HT-29 (cell line): ENCODE measurements at regions not wholly inside any gene's neighbourhood (a gene's known extent, or its start where the extent isn't known, plus 50 kb on each side); places are given as distances from the start of the nearest gene placed in this dataset.

Source experiments
- DNase-seq: peaks from one replicate; pipeline ENCODE4 v3.0.0-alpha.2; 2015; ENCODE audit warnings: low spot score

DNA sequence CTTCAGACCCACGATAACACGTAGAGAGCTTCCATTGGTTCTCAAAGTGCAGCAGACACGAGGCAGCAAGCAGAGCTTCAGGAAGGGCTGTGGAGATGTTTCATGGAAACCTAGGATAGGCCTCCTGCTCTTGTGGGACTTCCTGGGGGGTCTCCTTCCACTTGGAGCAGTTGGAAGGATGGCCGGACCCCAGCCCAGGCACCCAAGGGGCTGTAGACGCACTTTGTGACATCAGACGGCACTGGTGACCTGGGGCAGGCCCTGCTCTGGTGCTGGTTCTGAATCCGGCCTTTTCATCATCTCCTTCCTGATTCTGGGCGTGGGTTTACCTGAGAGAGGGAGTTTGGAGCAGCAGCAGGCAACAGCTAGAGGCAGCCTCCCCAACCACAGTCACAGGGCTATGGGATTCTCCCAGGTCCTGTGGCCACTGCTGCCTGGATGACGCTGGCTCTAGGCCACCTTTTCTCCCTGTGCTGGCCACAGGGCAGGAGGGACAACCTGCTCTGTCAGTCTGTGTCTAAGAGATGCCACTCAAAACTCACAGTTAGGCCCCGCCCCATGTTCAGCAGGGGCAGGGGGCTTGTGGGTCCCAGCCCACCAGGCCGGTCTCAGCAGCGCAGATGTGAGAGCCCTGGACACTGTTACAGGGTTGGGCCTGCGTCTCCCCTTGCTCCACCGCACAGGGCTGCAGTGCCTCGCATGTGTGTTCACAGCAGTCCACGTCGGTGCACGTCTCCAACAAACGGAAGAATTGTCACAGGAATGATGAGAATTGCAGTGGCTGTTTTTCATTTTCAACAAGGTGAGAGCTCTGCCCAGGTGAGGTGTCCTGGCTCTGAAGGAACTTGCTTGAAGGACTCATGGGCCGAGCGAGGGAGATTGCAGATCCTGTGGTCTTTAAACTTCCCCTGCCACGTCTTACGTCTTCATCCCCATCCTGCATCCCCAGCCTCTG, 569.3 kb downstream of the TCERG1L start:
- DNase-seq, result no peak

GRCh38 chr10:130742941-130743675, 568.4 kb downstream of the TCERG1L start:
- DNase-seq, result no peak

DNA sequence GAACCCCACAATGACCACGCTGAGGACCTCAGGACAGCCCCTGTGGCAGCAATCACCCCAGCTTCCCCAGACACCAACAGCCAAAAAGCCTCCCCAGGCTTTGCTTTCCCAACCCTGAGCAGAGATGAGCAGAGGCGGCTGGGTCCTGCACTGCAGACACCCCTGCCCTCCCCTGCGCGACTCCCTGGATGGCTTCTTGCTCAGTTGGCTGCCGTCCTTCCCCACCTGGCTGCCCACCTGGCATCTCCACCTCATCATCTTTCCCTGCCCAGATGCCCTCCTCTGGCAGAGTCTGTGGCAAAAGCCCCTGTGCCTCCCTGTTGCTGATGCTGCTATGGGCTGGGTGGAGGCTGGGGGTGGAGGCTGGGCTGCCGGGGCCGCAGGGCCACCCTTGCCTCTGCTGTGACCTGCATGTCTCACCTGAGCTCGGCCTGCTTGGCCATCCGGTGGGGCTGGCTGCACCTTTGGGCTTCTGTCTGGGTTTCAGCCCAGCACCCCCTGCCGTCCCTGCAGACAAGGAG, 567.7 kb downstream of the TCERG1L start:
- no peak for DNase-seq

DNA sequence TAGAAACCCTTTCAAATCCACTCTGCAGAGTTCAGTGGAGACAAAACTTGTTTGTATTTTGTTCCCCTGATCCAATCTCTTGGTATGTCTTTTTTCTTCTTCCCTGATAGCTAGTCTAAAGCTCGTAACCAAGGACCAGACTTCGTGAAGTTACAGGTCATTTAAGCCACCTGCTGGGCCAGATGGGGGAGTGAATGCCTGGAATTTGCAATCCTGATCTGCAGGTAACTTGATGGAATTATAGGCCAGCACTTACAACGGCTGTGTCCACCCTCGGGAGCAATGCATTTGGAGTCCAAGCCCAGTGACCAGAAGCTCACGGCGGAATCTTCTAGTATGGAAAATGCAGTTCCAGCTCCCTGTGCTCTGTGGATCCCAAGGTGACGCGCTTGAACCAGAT, 566.9 kb downstream of the TCERG1L start:
- no peak for DNase-seq

GRCh38 chr10:130745251-130745650, 566.3 kb downstream of the TCERG1L start:
- no peak for DNase-seq

DNA sequence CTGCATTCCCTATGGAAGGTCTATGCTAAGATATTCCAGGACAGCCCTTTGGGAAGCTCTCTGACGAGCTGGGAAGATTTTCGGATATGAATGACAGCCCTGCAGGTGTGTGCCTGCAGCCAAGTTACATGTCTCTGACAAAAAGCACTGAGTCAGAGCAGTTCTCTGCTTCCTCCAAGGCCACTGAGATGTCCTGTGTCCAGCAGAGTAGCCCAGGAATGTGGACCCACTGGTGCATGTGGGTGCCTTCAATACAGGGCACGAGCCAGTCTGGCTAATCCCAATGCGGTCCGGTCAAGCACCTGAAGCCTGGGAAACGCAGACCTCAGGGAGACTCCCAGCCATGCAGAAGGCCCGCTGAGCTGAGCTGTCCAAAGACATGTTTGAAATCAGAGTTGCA, 565.7 kb downstream of the TCERG1L start:
- DNase-seq, result no peak

DNA sequence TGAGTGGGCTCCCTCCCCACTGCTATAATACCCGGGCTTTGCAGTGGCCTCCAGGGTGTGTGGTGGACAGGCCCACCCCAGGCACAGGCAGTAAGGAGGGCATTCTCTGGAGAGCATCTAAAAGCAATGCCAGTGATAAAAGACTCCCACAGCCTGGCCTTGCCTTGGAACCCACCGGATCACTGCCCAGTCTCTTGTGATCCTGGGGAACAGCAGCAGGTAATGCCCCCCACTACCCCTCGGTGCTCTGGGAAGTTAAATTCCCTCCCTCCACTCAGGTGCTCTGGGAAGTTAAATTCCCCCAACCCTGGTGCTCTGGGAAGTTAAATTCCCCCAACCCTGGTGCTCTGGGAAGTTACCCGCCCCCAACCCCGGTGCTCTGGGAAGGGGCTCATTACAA, 565.2 kb downstream of the TCERG1L start:
- DNase-seq, result no peak

- DNase-seq, result no peak
Measured at GRCh38 chr10:130747356-130747755, 564.2 kb downstream of the TCERG1L start.

- DNase-seq, result no peak
Measured at GRCh38 chr10:130747946-130748345, 563.6 kb downstream of the TCERG1L start.

- DNase-seq, result no peak
Measured at GRCh38 chr10:130748409-130749057, 563.0 kb downstream of the TCERG1L start.

DNA sequence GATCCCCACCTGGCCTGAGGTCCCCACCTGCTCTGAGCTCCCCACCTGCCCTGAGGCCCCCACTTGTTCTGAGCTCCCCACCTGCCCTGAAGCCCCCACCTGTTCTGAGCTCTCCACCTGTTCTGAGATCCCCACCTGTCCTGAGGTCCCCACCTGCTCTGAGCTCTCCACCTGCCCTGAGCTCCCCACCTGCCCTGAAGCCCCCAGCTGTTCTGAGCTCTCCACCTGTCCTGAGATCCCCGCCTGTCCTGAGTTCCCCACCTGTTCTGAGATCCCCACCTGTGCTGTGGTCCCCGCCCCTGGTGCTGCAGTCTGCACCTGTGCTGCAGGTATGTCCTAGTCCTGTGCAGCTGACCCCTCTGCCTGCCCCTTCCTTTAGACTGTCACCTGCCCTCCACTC, 561.6 kb downstream of the TCERG1L start:
- DNase-seq, result no peak

- DNase-seq, result no peak
Measured at GRCh38 chr10:130750441-130750840, 561.1 kb downstream of the TCERG1L start.

DNA sequence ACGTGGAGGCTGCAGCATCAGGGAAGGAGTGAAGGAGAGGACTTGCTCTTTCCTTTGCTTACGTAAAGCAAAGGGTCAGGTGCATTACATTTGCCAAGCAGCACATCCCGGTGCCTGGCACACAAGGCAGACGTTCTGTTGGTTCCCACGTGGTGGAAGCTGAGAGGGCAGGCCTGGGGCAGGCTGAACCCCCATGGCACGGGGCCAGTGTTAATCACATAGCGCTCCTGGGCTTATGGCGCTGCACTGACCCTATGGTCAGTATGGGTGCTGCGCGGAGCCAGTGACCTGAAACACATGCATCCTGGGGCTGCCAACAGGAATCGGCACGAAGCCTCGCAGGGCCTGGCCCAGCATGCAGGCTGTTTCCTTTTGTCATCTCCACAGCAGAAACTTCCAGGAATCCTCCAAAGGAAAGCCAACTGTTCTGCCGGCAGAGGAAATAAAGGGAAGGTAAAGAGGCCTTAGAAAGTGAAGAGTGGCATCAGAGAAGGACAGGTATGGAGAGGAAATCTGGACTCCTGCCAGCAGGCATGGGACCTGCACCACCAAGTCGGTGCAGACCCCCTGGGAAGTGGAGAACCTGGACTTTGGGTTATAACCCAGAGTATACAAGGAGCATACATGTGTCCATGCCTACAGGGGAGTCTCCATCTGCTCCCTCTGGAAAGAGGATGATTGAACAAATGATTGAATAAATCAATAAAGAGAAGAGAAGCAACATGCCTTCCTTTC, 560.2 kb downstream of the TCERG1L start:
- DNase-seq, result no peak

DNA sequence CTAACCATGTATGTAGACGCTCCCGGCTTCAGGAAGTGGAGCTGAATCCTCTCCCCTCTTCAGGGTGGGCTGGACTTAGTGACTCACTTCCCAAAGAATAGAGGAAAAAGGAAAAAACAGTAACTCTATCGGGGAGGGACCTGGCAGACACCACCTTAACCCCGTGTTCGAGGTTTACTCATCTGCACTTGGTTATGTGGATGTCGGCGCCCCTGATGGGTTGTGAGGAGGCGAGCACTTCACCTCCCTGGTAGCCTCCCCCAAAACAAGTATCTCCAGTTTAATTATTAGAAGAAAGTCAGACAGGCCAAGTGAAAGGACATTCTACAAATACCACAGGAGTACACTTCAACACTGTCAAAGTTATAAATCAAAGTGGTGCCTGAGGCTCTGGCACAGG, 559.7 kb downstream of the TCERG1L start:
- DNase-seq, result no peak

GRCh38 chr10:130756651-130757050, 554.9 kb downstream of the TCERG1L start:
- no peak for DNase-seq

DNA sequence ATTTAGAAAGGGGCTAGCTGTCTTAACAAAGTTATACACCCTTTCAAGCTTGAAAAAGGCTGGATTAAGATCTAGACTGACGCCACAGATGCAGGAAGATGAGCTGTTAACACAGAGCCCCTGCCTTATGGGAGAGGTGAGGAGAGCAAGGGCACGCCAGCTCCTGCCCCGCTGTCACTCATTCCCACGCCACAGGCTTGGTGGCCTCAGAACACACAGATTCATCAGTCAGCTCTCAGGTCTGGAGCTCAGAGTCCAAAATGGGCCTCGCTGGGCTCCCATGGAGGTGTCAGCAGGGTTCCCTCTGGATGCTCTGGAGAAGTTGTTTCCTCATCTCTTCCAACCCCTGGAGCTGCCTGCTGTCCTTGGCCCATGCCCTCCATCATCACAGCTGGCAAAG, 554.2 kb downstream of the TCERG1L start:
- DNase-seq, result no peak

DNA sequence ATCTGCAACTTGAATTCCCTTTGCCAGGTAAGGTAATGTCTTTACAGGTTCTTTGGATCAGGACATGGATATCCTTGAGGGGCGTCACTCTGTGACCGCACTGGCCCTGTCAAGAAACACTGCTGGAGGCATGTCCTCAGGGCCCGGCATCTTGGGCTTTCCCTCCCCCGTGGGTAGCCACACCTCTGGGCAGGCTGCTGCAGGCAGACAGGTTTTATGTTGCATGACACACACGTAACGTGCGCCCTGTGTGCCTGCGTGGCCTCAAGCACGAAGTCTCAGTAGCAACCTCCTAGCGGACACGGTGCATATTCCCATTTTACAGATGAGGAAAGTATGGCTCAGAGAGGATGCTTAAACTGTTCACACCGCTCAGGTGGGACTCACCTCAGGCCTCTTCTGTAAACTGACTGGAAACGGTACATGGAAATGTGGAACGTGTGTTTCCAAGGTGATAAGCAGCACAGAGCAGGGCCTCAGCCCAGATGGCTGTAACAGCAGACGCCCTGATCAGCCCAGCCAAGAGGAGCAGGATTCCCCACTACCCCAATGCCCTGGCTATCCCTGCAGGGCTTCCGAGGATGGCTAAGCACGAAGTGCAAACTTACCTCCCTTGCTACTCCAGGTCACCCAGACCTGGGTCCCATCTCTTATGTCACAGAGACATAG, 553.6 kb downstream of the TCERG1L start:
- no peak for DNase-seq

DNA sequence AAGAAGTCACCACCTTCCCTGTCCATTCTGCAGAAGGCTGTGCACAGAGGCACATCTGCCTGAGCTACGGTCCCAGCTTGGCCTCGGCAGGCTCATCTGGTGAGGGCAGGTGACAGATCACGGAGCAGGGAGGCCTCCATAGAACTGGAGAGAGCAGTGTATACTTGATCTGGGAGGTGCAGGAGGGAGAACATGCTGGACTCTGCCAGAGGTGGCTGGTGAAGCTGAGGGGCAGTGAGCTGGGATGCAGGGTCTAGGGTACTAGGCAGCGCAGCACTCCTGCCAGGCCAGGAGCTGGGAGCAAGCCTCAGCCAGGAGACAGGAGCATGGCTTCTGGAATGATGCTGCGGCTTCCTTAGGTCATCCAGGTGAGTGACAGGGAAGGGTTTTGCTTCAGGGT, 553.0 kb downstream of the TCERG1L start:
- no peak for DNase-seq

DNA sequence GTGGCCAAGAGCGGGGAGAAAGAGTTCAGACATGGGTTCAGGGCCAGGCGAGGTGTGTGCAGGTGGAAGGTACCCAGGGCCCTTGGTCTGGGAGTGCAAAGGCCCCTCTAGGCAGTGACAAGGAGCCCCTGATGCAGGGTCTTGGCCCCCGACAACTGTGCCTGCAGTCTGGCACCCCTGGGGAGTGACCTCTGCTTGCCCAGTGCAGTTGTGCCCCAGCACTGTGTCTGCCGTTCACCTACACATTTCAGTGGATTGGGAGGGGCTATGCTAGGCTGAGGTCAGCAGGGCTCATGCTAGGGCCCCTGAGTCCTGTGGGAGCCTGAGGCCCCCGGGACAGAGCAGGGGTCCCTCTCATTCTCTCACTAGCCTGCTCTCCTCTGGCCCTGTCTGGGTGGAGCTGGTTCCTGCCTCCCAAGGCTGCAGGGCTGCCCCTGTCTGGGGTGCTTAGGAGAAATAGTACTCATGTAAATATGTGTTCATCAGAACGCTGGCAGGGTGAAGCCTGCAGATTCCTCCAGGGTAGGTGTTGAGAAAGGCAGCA, 550.4 kb downstream of the TCERG1L start:
- DNase-seq, result no peak

DNA sequence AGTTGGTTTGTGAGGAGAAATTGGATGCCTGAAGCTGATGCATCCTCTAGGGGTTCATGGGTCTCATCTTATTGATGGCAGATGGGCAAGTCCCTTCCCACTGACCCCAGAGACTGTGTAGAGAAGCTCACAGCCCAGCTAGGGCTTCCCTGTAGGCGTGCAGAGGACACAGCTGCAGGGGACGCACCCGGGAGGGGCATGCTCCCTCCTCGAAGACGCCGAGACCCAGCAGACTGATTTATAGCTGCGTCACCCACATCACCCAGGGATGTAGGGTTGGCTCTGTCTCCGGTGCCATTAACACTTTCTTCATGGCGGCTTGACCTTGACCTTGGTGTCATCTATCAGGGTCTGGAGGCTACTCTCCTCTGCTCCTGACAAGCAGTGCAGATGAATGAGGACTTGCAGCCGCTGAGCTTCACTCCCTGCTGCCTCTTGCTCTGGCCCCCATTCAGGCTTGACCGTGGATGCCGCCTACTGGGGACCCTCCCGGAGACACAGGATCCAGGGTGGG, 549.7 kb downstream of the TCERG1L start:
- DNase-seq, result no peak
